ENCODE measurements at regions not wholly inside any gene's neighbourhood (a gene's known extent, or its start where the extent isn't known, plus 50 kb on each side); places are given as distances from the start of the nearest gene placed in this dataset.
"Not testable (repeated sequence)": the region's sequence is repeated elsewhere in the genome, so short reads cannot be mapped to it uniquely, and the experiment has no call there.

DNA sequence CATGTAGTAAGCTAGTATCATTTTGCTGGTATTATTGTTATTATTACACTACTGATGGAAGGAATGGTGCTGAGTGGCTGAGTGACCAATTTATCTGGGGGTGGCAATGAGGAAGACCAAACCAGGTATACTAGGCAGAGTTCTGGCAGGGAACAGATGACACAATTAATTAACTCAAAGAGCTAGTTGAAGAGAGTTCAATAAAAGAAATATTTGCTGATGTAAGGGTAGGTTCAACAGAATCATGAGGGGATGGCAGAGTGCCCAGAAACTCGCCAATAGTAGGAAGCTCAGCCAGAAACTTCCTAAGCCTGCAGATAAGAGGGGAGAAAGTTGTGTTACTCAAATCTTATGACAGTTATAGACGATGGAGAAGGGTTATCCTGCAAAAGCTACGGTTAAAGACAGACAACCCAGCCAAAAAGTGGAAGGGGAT lies 352.5 kb downstream of the KCNJ2 start:
- intact Hi-C loops (cut with DNase I; ENCODE audit: low total_unique reads): no loop called here
- TF ChIP-seq EP300 (IDR thresholded peaks at IDR 0.05) (no peak), POLR2AphosphoS5 (IDR thresholded peaks at IDR 0.05) (no peak), POLR2A (IDR thresholded peaks at IDR 0.05) (no peak)
- TF ChIP-seq, protein P1, sequence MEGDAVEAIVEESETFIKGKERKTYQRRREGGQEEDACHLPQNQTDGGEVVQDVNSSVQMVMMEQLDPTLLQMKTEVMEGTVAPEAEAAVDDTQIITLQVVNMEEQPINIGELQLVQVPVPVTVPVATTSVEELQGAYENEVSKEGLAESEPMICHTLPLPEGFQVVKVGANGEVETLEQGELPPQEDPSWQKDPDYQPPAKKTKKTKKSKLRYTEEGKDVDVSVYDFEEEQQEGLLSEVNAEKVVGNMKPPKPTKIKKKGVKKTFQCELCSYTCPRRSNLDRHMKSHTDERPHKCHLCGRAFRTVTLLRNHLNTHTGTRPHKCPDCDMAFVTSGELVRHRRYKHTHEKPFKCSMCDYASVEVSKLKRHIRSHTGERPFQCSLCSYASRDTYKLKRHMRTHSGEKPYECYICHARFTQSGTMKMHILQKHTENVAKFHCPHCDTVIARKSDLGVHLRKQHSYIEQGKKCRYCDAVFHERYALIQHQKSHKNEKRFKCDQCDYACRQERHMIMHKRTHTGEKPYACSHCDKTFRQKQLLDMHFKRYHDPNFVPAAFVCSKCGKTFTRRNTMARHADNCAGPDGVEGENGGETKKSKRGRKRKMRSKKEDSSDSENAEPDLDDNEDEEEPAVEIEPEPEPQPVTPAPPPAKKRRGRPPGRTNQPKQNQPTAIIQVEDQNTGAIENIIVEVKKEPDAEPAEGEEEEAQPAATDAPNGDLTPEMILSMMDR (IDR thresholded peaks at IDR 0.05): no peak
- Histone ChIP-seq H3K27me3 (no peaks in the 10 kb centered on the region), H3K9me3 (no peaks in the 10 kb centered on the region), H3K36me3 (no peaks in the 10 kb centered on the region), H3K4me3 (no peak overlapping the region), H3K4me1 (peaks cover 0 to 7% (median 0%) of the 10 kb centered on the region in 4 donors), H3K27ac (no peak overlapping the region)
- peak; percentile 59 to 75 for DNase-seq
- 0 to 7% (median 4%) methylated on average over 3 of the region's 3 CpGs for WGBS, 5 donors

DNA sequence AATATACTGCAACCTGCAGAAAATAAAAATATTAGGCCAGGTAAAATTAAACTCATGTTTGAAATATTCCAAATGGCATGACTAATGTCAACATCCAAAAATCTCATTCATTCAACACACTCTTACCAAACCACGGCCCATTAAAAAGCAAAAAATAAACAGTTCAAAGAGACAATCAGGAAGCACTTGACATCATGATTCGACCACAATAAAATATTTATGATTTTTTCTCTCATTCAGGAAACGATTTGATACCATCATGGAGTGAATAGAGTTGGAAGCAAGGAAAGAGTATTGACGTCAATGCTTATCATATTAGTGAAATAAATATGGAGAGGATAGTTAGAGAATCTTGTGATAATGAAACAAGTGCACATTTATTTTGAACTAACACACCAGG lies 354.1 kb downstream of the KCNJ2 start:
- WGBS, 5 donors: 68 to 75% (median 69%) methylated on average over 4 of the region's 4 CpGs
- no peaks in the 10 kb centered on the region for H3K9me3 ChIP-seq
- TF ChIP-seq POLR2AphosphoS5 (IDR thresholded peaks at IDR 0.05): no peak
- TF ChIP-seq, protein P1 (IDR thresholded peaks at IDR 0.05): no peak
- TF ChIP-seq EP300 (IDR thresholded peaks at IDR 0.05): no peak
- no peak for TF ChIP-seq POLR2A (IDR thresholded peaks at IDR 0.05)
- no peak for DNase-seq
- H3K36me3 ChIP-seq: no peaks in the 10 kb centered on the region
- H3K4me3 ChIP-seq: no peak overlapping the region
- H3K27ac ChIP-seq: no peak overlapping the region
- no peaks in the 10 kb centered on the region for H3K27me3 ChIP-seq
- H3K4me1 ChIP-seq: peaks cover 0 to 7% (median 0%) of the 10 kb centered on the region in 4 donors
- intact Hi-C loops (cut with DNase I; ENCODE audit: low total_unique reads): no loop called here

DNA sequence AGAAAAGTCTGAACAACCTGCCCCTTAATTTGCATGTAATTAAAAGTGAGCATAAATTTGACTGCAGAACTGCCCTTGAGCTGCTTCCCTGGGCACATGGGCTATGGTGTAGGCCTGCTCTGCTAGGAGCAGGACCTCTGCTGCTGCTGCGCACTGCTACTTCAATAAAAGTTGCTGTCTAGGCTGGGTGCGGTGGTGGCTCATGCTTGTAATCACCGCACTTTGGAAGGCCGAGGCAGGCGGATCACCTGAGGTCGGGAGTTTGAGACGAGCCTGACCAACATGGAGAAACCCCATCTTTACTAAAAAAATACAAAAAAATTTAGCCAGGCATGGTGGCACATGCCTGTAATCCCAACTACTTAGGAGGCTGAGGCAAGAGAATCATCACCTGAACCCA lies 355.7 kb downstream of the KCNJ2 start:
- H3K9me3 ChIP-seq; intact Hi-C loops (cut with DNase I; ENCODE audit: low total_unique reads); H3K4me3 ChIP-seq; H3K36me3 ChIP-seq; H3K4me1 ChIP-seq; DNase-seq; H3K27me3 ChIP-seq; H3K27ac ChIP-seq: not testable (repeated sequence)
- WGBS, 5 donors: 88 to 100% (median 98%) methylated on average over 7 of the region's 7 CpGs

DNA sequence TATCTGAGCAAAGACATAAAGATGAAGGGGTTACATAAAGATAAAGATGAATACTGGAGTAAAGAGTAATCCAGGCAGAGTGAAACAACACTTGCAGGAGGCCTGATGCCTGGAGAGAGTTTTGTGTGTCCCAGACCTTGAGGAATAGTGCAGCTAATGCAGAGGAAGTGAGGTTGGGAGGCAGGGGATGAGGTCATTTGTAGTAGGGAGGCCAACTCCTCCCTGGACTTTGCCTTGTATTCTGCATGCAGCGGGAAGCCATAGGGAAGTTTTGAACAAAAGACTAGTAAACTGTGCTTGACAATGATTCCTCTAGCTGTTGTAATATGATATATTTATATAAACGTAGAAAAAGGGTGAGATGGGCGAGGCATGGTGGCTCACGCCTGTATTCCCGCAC lies 356.6 kb downstream of the KCNJ2 start:
- Histone ChIP-seq H3K27ac (no peak overlapping the region), H3K36me3 (no peaks in the 10 kb centered on the region), H3K4me1 (peaks cover 0 to 7% (median 0%) of the 10 kb centered on the region in 4 donors), H3K9me3 (no peaks in the 10 kb centered on the region), H3K4me3 (no peak overlapping the region), H3K27me3 (no peaks in the 10 kb centered on the region)
- 70 to 81% (median 75%) methylated on average over 5 of the region's 5 CpGs for WGBS, 5 donors
- intact Hi-C loops (cut with DNase I; ENCODE audit: low total_unique reads): no loop called here
- TF ChIP-seq POLR2AphosphoS5 (IDR thresholded peaks at IDR 0.05) (no peak), POLR2A (IDR thresholded peaks at IDR 0.05) (no peak), EP300 (IDR thresholded peaks at IDR 0.05) (no peak)
- TF ChIP-seq, protein P1 (IDR thresholded peaks at IDR 0.05): no peak
- no peak for DNase-seq

DNA sequence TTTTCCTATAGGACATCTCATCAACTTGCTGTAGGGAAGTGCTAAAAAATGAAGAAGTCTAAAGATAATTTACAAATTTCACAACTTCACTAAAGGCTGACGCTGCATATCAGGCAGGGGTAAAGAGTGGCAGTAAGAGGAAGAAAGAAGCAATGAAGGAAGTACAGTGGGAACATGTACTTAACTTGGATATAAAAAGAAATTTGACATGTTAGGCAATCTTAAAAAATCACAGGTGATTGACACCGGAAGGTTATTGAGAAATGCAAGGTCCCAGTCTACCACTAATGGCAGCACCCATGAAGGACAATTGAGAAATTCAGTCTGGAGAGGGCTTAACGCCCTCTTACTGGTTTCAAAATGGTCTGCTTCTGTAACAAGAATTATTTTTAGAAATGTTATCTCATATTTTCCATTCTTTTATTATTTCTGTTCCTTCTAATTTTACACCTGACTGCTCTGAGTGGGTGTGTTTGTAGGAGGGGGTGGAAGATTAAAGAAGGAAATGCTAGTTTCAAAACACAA lies 358.1 kb downstream of the KCNJ2 start:
- 62 to 80% (median 68%) methylated on average over 3 of the region's 3 CpGs for WGBS, 5 donors
- Histone ChIP-seq H3K9me3 (no peaks in the 10 kb centered on the region), H3K36me3 (no peaks in the 10 kb centered on the region), H3K27ac (no peak overlapping the region), H3K4me3 (no peak overlapping the region), H3K27me3 (no peaks in the 10 kb centered on the region), H3K4me1 (no peaks in the 10 kb centered on the region)
- no peak for DNase-seq
- intact Hi-C loops (cut with DNase I; ENCODE audit: low total_unique reads): no loop called here
- TF ChIP-seq POLR2A (IDR thresholded peaks at IDR 0.05) (no peak), POLR2AphosphoS5 (IDR thresholded peaks at IDR 0.05) (no peak), EP300 (IDR thresholded peaks at IDR 0.05) (no peak)
- TF ChIP-seq, protein P1 (IDR thresholded peaks at IDR 0.05): no peak

Data from stomach (tissue), 8 donors.